ENCODE measurements at regions not wholly inside any gene's neighbourhood (a gene's known extent, or its start where the extent isn't known, plus 50 kb on each side); places are given as distances from the start of the nearest gene placed in this dataset.

DNA sequence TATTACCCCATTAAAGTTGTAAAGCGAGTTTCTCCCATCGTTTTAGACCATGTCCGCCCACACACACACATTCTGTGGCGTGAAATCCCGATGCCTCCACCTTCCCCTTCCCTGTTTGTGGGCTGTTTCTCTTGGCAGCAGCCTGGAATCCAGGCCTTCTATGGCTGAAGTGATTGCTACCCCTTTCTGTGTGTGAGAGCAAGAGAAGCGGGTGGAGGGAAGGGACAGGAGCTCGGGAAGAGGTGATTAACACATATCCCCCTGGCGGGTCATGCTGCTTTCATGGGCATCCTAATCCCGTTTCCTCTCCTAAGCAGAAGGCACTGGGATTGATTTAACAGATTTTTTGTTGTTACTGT is 283.8 kb upstream of the RGMA start:
- Histone ChIP-seq H3K9ac (ENCODE audit: low read length) (no peak overlapping the region), H3K9me2 (replicated peaks; ENCODE audit: insufficient read depth, low read length) (no peaks in the 10 kb centered on the region), H3K27me3 (ENCODE audit: low read length) (no peaks in the 10 kb centered on the region)

DNA sequence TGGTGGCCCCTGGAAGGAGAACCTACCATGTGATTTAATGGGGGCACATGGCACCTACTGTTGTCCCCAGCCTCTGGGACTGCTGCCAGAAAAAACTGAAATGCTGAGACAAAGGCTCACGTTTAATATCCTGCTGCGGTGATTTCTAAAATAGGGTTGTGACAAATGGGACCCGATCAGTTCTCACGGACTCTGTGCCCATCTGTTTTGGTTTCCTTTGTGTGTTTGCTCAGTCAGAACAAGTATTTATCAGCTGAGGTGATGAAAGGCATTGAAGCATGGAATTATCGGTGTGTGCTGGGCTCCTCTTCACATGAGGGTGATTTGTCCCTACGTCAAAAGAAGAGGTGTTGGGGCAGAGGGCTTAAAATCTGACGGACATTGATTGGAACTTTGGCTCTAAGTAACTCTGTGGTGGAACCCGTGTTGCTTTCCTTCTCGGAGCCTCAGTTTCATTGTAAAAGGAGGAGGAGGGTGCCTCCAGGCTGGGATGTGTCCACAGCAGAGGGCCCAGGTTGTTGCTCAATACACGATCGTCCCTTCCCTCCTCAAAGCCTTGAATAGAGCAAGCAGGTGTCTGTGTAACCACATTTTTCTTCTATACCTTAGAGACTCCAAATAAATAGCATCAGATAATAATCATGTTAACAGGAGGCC is 283.3 kb upstream of the RGMA start:
- Histone ChIP-seq H3K27ac (ENCODE audit: low read length) (no peak overlapping the region), H3K9ac (ENCODE audit: low read length) (no peak overlapping the region), H3K4me3 (ENCODE audit: low read length) (no peak overlapping the region), H3K9me3 (ENCODE audit: low read length) (no peaks in the 10 kb centered on the region), H4K20me1 (ENCODE audit: insufficient read depth, low read depth, low read length) (no peaks in the 10 kb centered on the region), H2AFZ (ENCODE audit: low read length) (no peak overlapping the region), H3K4me2 (ENCODE audit: low read depth, low read length, poor library complexity, severe bottlenecking) (no peak overlapping the region), H3K36me3 (ENCODE audit: insufficient read depth, low read length) (no peaks in the 10 kb centered on the region), H3K27me3 (ENCODE audit: low read length) (no peaks in the 10 kb centered on the region), H3K79me2 (ENCODE audit: low read length) (no peaks in the 10 kb centered on the region), H3K4me1 (ENCODE audit: low read length) (no peaks in the 10 kb centered on the region), H3K9me2 (replicated peaks; ENCODE audit: insufficient read depth, low read length) (no peaks in the 10 kb centered on the region)
- no peak for DNase-seq

More for the DNA sequence above, 283.8 kb upstream of the RGMA start:
- H3K79me2 ChIP-seq (ENCODE audit: low read length): no peaks in the 10 kb centered on the region
- no peak for DNase-seq
- no peaks in the 10 kb centered on the region for H3K4me1 ChIP-seq (ENCODE audit: low read length)
- H3K27ac ChIP-seq (ENCODE audit: low read length): no peak overlapping the region
- no peak overlapping the region for H3K4me2 ChIP-seq (ENCODE audit: low read depth, low read length, poor library complexity, severe bottlenecking)
- H4K20me1 ChIP-seq (ENCODE audit: insufficient read depth, low read depth, low read length): no peaks in the 10 kb centered on the region
- H3K36me3 ChIP-seq (ENCODE audit: insufficient read depth, low read length): no peaks in the 10 kb centered on the region
- H3K9me3 ChIP-seq (ENCODE audit: low read length): no peaks in the 10 kb centered on the region
- H2AFZ ChIP-seq (ENCODE audit: low read length): no peak overlapping the region
- H3K4me3 ChIP-seq (ENCODE audit: low read length): no peak overlapping the region

DNA sequence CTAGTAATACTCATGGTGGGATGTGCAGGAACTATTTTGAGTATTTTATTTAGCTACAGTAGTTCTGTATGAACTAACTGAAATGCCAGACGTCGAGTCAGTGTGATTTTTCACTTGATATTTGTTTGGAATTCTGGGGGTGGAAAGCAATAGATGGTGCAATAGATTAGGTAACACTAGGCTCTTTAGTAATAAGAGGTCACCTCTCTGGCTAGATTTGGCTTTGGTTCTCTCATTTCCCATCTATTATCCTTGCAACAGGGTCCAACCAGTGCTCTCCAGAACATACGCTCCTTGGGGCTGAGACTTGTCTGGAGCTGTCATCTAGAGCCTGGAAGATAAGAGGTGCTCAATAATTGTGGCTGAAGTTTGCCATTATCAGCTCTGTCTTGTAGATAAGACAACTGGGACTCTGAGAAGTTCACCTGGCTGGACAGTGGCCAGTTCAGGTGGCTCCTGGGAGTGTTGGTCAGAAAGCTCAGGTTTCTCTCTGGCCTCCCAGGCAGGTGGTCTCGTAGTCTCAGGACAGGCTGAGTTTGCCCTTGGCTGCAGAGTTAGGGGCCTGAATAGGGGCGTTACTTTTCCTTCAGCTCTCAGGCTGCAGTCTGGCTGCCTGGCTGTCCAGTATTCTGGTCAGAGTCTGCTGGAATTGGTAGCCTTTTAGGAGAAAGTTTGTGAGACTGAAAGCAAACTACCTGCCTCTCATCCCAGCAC is 277.5 kb upstream of the RGMA start:
- H2AFZ ChIP-seq (ENCODE audit: low read length): no peak overlapping the region
- H3K4me3 ChIP-seq (ENCODE audit: low read length): no peak overlapping the region
- no peaks in the 10 kb centered on the region for H4K20me1 ChIP-seq (ENCODE audit: insufficient read depth, low read depth, low read length)
- H3K9me2 ChIP-seq (replicated peaks; ENCODE audit: insufficient read depth, low read length): no peaks in the 10 kb centered on the region
- no peaks in the 10 kb centered on the region for H3K9me3 ChIP-seq (ENCODE audit: low read length)
- H3K4me1 ChIP-seq (ENCODE audit: low read length): no peaks in the 10 kb centered on the region
- H3K36me3 ChIP-seq (ENCODE audit: insufficient read depth, low read length): no peaks in the 10 kb centered on the region
- DNase-seq: no peak
- no peaks in the 10 kb centered on the region for H3K79me2 ChIP-seq (ENCODE audit: low read length)
- no peaks in the 10 kb centered on the region for H3K27me3 ChIP-seq (ENCODE audit: low read length)
- no peak overlapping the region for H3K27ac ChIP-seq (ENCODE audit: low read length)
- no peak overlapping the region for H3K9ac ChIP-seq (ENCODE audit: low read length)
- H3K4me2 ChIP-seq (ENCODE audit: low read depth, low read length, poor library complexity, severe bottlenecking): no peak overlapping the region

GRCh38 chr15:93362821-93363220 is 273.8 kb upstream of the RGMA start:
- Histone ChIP-seq H3K27me3 (ENCODE audit: low read length) (no peaks in the 10 kb centered on the region), H3K4me1 (ENCODE audit: low read length) (no peaks in the 10 kb centered on the region), H2AFZ (ENCODE audit: low read length) (no peak overlapping the region), H3K9me2 (replicated peaks; ENCODE audit: insufficient read depth, low read length) (no peaks in the 10 kb centered on the region), H3K36me3 (ENCODE audit: insufficient read depth, low read length) (no peaks in the 10 kb centered on the region), H4K20me1 (ENCODE audit: insufficient read depth, low read depth, low read length) (no peaks in the 10 kb centered on the region), H3K27ac (ENCODE audit: low read length) (no peak overlapping the region), H3K9me3 (ENCODE audit: low read length) (no peaks in the 10 kb centered on the region), H3K79me2 (ENCODE audit: low read length) (no peaks in the 10 kb centered on the region), H3K9ac (ENCODE audit: low read length) (no peak overlapping the region), H3K4me2 (ENCODE audit: low read depth, low read length, poor library complexity, severe bottlenecking) (no peak overlapping the region), H3K4me3 (ENCODE audit: low read length) (no peak overlapping the region)
- DNase-seq: no peak

- Histone ChIP-seq H3K9ac (ENCODE audit: low read length) (no peak overlapping the region), H3K36me3 (ENCODE audit: insufficient read depth, low read length) (no peaks in the 10 kb centered on the region)
These were observed 273.2 kb upstream of the RGMA start for GRCh38 chr15:93362203-93362602.

GRCh38 chr15:93361703-93362102 is 272.7 kb upstream of the RGMA start:
- DNase-seq: no peak
- Histone ChIP-seq H3K79me2 (ENCODE audit: low read length) (no peaks in the 10 kb centered on the region), H3K36me3 (ENCODE audit: insufficient read depth, low read length) (no peaks in the 10 kb centered on the region), H3K9me2 (replicated peaks; ENCODE audit: insufficient read depth, low read length) (no peaks in the 10 kb centered on the region), H3K4me2 (ENCODE audit: low read depth, low read length, poor library complexity, severe bottlenecking) (no peak overlapping the region), H3K9ac (ENCODE audit: low read length) (no peak overlapping the region), H2AFZ (ENCODE audit: low read length) (no peak overlapping the region), H3K27ac (ENCODE audit: low read length) (no peak overlapping the region), H3K27me3 (ENCODE audit: low read length) (no peaks in the 10 kb centered on the region), H3K9me3 (ENCODE audit: low read length) (no peaks in the 10 kb centered on the region), H4K20me1 (ENCODE audit: insufficient read depth, low read depth, low read length) (no peaks in the 10 kb centered on the region), H3K4me1 (ENCODE audit: low read length) (no peaks in the 10 kb centered on the region), H3K4me3 (ENCODE audit: low read length) (no peak overlapping the region)

More at GRCh38 chr15:93362203-93362602, 273.2 kb upstream of the RGMA start:
- H2AFZ ChIP-seq (ENCODE audit: low read length): no peak overlapping the region
- no peak for DNase-seq
- H3K27ac ChIP-seq (ENCODE audit: low read length): no peak overlapping the region
- H3K79me2 ChIP-seq (ENCODE audit: low read length): no peaks in the 10 kb centered on the region
- no peaks in the 10 kb centered on the region for H3K9me3 ChIP-seq (ENCODE audit: low read length)
- no peaks in the 10 kb centered on the region for H3K27me3 ChIP-seq (ENCODE audit: low read length)
- no peaks in the 10 kb centered on the region for H3K9me2 ChIP-seq (replicated peaks; ENCODE audit: insufficient read depth, low read length)
- no peak overlapping the region for H3K4me3 ChIP-seq (ENCODE audit: low read length)
- no peaks in the 10 kb centered on the region for H4K20me1 ChIP-seq (ENCODE audit: insufficient read depth, low read depth, low read length)
- no peaks in the 10 kb centered on the region for H3K4me1 ChIP-seq (ENCODE audit: low read length)
- H3K4me2 ChIP-seq (ENCODE audit: low read depth, low read length, poor library complexity, severe bottlenecking): no peak overlapping the region

GRCh38 chr15:93360976-93361375 is 272.0 kb upstream of the RGMA start:
- no peak overlapping the region for H3K4me2 ChIP-seq (ENCODE audit: low read depth, low read length, poor library complexity, severe bottlenecking)
- no peaks in the 10 kb centered on the region for H3K9me3 ChIP-seq (ENCODE audit: low read length)
- H3K27ac ChIP-seq (ENCODE audit: low read length): no peak overlapping the region
- no peaks in the 10 kb centered on the region for H3K36me3 ChIP-seq (ENCODE audit: insufficient read depth, low read length)
- no peak for DNase-seq
- no peaks in the 10 kb centered on the region for H3K4me1 ChIP-seq (ENCODE audit: low read length)
- no peaks in the 10 kb centered on the region for H3K27me3 ChIP-seq (ENCODE audit: low read length)
- H3K4me3 ChIP-seq (ENCODE audit: low read length): no peak overlapping the region
- no peak overlapping the region for H3K9ac ChIP-seq (ENCODE audit: low read length)
- no peaks in the 10 kb centered on the region for H3K79me2 ChIP-seq (ENCODE audit: low read length)
- H3K9me2 ChIP-seq (replicated peaks; ENCODE audit: insufficient read depth, low read length): no peaks in the 10 kb centered on the region
- no peak overlapping the region for H2AFZ ChIP-seq (ENCODE audit: low read length)
- H4K20me1 ChIP-seq (ENCODE audit: insufficient read depth, low read depth, low read length): no peaks in the 10 kb centered on the region

GRCh38 chr15:93360318-93360717 is 271.3 kb upstream of the RGMA start:
- Histone ChIP-seq H4K20me1 (ENCODE audit: insufficient read depth, low read depth, low read length) (no peaks in the 10 kb centered on the region), H3K4me3 (ENCODE audit: low read length) (no peak overlapping the region), H3K9ac (ENCODE audit: low read length) (no peak overlapping the region), H3K79me2 (ENCODE audit: low read length) (no peaks in the 10 kb centered on the region), H3K9me3 (ENCODE audit: low read length) (no peaks in the 10 kb centered on the region), H2AFZ (ENCODE audit: low read length) (no peak overlapping the region), H3K4me1 (ENCODE audit: low read length) (no peaks in the 10 kb centered on the region), H3K27me3 (ENCODE audit: low read length) (no peaks in the 10 kb centered on the region), H3K4me2 (ENCODE audit: low read depth, low read length, poor library complexity, severe bottlenecking) (no peak overlapping the region), H3K9me2 (replicated peaks; ENCODE audit: insufficient read depth, low read length) (no peaks in the 10 kb centered on the region), H3K36me3 (ENCODE audit: insufficient read depth, low read length) (no peaks in the 10 kb centered on the region), H3K27ac (ENCODE audit: low read length) (no peak overlapping the region)
- no peak for DNase-seq

Data from Karpas-422 (cell line).